ENCODE measurements at regions not wholly inside any gene's neighbourhood (a gene's known extent, or its start where the extent isn't known, plus 50 kb on each side); places are given as distances from the start of the nearest gene placed in this dataset.

DNA sequence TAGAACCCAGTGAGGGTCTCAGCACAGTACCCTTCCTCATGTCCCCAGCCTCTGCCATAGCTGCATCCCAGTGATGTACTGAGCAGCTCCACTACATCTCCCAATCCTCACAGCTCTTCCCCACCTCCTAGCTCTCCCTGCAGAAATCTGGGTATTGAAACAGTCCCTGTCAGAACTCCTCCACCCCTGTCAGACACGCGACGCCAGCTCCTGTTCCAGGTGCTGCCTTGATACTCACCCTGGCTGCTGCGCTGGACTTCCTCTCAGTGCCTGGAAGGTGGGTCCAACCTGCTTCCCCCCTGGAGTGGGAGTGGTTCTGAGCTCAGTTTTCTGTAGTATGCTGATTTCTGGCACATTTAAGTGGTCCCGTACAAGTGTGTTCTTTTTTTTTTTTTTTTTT, 160.9 kb upstream of the SLCO3A1 start:
- H3K36me3 ChIP-seq = no peaks in the 10 kb centered on the region
- no peak for TF ChIP-seq POLR2A (IDR thresholded peaks at IDR 0.05)
- no peak for TF ChIP-seq CTCF (IDR thresholded peaks at IDR 0.05)
- no peak for DNase-seq
- H3K4me1 ChIP-seq = peaks cover 0 to 17% (median 0%) of the 10 kb centered on the region in 12 donors
- 91 to 96% (median 93%) methylated on average over 5 of the region's 5 CpGs for WGBS, 4 donors
- peaks cover 0 to 2% (median 0%) of the 10 kb centered on the region in 12 donors for H3K9me3 ChIP-seq
- no peak for ATAC-seq
- intact Hi-C loops (cut with DNase I) = no loop called here
- no peak overlapping the region for H3K4me3 ChIP-seq
- H3K27me3 ChIP-seq = no peaks in the 10 kb centered on the region
- peak overlapping the region in 1 of 12 donors; percentile 12 for H3K27ac ChIP-seq

- Histone ChIP-seq H3K4me3 (peak overlapping the region in 9 of 12 donors; percentile 16 to 53 (median 38)), H3K9me3 (no peaks in the 10 kb centered on the region), H3K4me1 (peaks cover 0 to 17% (median 0%) of the 10 kb centered on the region in 12 donors), H3K27ac (peak overlapping the region; percentile 72 to 96 (median 80)), H3K27me3 (no peaks in the 10 kb centered on the region), H3K36me3 (no peaks in the 10 kb centered on the region)
- intact Hi-C loops (cut with DNase I) = no loop called here
- no peak for TF ChIP-seq CTCF (IDR thresholded peaks at IDR 0.05)
- TF ChIP-seq POLR2A (IDR thresholded peaks at IDR 0.05) = no peak
- ATAC-seq (peak; percentile 68 to 88 (median 78)), DNase-seq (peak in 4 of 5 donors; percentile 31 to 61 (median 45))
- 46 to 58% (median 54%) methylated on average over 11 of the region's 11 CpGs for WGBS, 4 donors
Observed at GRCh38 chr15:91694131-91694830, 159.2 kb upstream of the SLCO3A1 start.

GRCh38 chr15:91694831-91695210, 158.7 kb upstream of the SLCO3A1 start:
- DNase-seq (peak in 4 of 5 donors; percentile 53 to 71 (median 54)), ATAC-seq (peak; percentile 38 to 86 (median 84))
- TF ChIP-seq CTCF (IDR thresholded peaks at IDR 0.05) (no peak), POLR2A (IDR thresholded peaks at IDR 0.05) (no peak)
- WGBS, 4 donors = 55 to 73% (median 63%) methylated on average over 4 of the region's 4 CpGs
- H3K4me1 ChIP-seq = peaks cover 0 to 17% (median 0%) of the 10 kb centered on the region in 12 donors
- intact Hi-C loops (cut with DNase I) = no loop called here
- H3K27ac ChIP-seq = peak overlapping the region; percentile 72 to 96 (median 80)
- H3K27me3 ChIP-seq = no peaks in the 10 kb centered on the region
- H3K36me3 ChIP-seq = no peaks in the 10 kb centered on the region
- no peaks in the 10 kb centered on the region for H3K9me3 ChIP-seq
- peak overlapping the region in 9 of 12 donors; percentile 16 to 53 (median 38) for H3K4me3 ChIP-seq

- TF ChIP-seq CTCF (IDR thresholded peaks at IDR 0.05) = no peak
- no peak for TF ChIP-seq POLR2A (IDR thresholded peaks at IDR 0.05)
- 87 to 89% (median 87%) methylated on average over 8 of the region's 8 CpGs for WGBS, 4 donors
Observed at GRCh38 chr15:91695799-91696198, 157.7 kb upstream of the SLCO3A1 start.

More at GRCh38 chr15:91695799-91696198, 157.7 kb upstream of the SLCO3A1 start:
- intact Hi-C loops (cut with DNase I) = no loop called here
- DNase-seq = no peak
- Histone ChIP-seq H3K4me3 (no peak overlapping the region), H3K4me1 (peaks cover 0 to 17% (median 0%) of the 10 kb centered on the region in 12 donors), H3K27me3 (no peaks in the 10 kb centered on the region), H3K36me3 (no peaks in the 10 kb centered on the region), H3K9me3 (no peaks in the 10 kb centered on the region), H3K27ac (no peak overlapping the region)
- no peak for ATAC-seq

Measured in heart left ventricle (tissue), 16 donors.